ENCODE measurements at regions not wholly inside any gene's neighbourhood (a gene's known extent, or its start where the extent isn't known, plus 50 kb on each side); places are given as distances from the start of the nearest gene placed in this dataset.

GRCh38 chr6:99096170-99096569 is 148.4 kb upstream of the FBXL4 start:
- Histone ChIP-seq H3K36me3 (ENCODE audit: control insufficient read depth in 4 of 4, insufficient read depth in 4 of 4, low read length in 4 of 4) (no peaks in the 10 kb centered on the region), H3K27ac (ENCODE audit: low read depth in 1 of 2, low read length in 1 of 2) (no peak overlapping the region), H3K4me1 (ENCODE audit: control insufficient read depth in 5 of 5, insufficient read depth in 5 of 5, low read length in 5 of 5) (no peaks in the 10 kb centered on the region), H3K4me3 (no peak overlapping the region), H3K27me3 (ENCODE audit: control insufficient read depth in 3 of 3, insufficient read depth in 3 of 3, low read length in 2 of 3) (peaks cover 0 to 4% (median 0%) of the 10 kb centered on the region in 3 donors), H3K9me3 (ENCODE audit: control insufficient read depth in 4 of 4, insufficient read depth in 3 of 4, low read length in 3 of 4) (no peaks in the 10 kb centered on the region), H3K9ac (ENCODE audit: insufficient read depth in 1 of 2, low read length in 2 of 2) (no peak overlapping the region)
- TF ChIP-seq CTCF (IDR thresholded peaks at IDR 0.05; ENCODE audit: control extremely low read depth, extremely low read depth): no peak
- no peak for DNase-seq
- 72 to 79% methylated on average over 6 of the region's 6 CpGs for WGBS, 2 donors
- ATAC-seq (ENCODE audit: insufficient read depth, low FRiP score): no peak

GRCh38 chr6:99093456-99094190 is 145.9 kb upstream of the FBXL4 start:
- Histone ChIP-seq H3K4me1 (ENCODE audit: control insufficient read depth in 5 of 5, insufficient read depth in 5 of 5, low read length in 5 of 5) (no peaks in the 10 kb centered on the region), H3K36me3 (ENCODE audit: control insufficient read depth in 4 of 4, insufficient read depth in 4 of 4, low read length in 4 of 4) (no peaks in the 10 kb centered on the region), H3K27me3 (ENCODE audit: control insufficient read depth in 3 of 3, insufficient read depth in 3 of 3, low read length in 2 of 3) (peaks cover 0 to 4% (median 0%) of the 10 kb centered on the region in 3 donors), H3K9me3 (ENCODE audit: control insufficient read depth in 4 of 4, insufficient read depth in 3 of 4, low read length in 3 of 4) (no peaks in the 10 kb centered on the region), H3K27ac (ENCODE audit: low read depth in 1 of 2, low read length in 1 of 2) (no peak overlapping the region), H3K9ac (ENCODE audit: insufficient read depth in 1 of 2, low read length in 2 of 2) (no peak overlapping the region), H3K4me3 (no peak overlapping the region)
- TF ChIP-seq CTCF (IDR thresholded peaks at IDR 0.05; ENCODE audit: control extremely low read depth, extremely low read depth): no peak
- DNase-seq (no peak), ATAC-seq (ENCODE audit: insufficient read depth, low FRiP score) (no peak)
- WGBS, 2 donors: 63% methylated on average over 13 of the region's 13 CpGs

GRCh38 chr6:99092461-99092860 is 144.7 kb upstream of the FBXL4 start:
- no peak for DNase-seq
- WGBS, 2 donors: 54 to 68% methylated on average over 7 of the region's 7 CpGs
- Histone ChIP-seq H3K9ac (ENCODE audit: insufficient read depth in 1 of 2, low read length in 2 of 2) (no peak overlapping the region), H3K4me1 (ENCODE audit: control insufficient read depth in 5 of 5, insufficient read depth in 5 of 5, low read length in 5 of 5) (no peaks in the 10 kb centered on the region), H3K36me3 (ENCODE audit: control insufficient read depth in 4 of 4, insufficient read depth in 4 of 4, low read length in 4 of 4) (no peaks in the 10 kb centered on the region), H3K9me3 (ENCODE audit: control insufficient read depth in 4 of 4, insufficient read depth in 3 of 4, low read length in 3 of 4) (no peaks in the 10 kb centered on the region), H3K27ac (ENCODE audit: low read depth in 1 of 2, low read length in 1 of 2) (no peak overlapping the region), H3K27me3 (ENCODE audit: control insufficient read depth in 3 of 3, insufficient read depth in 3 of 3, low read length in 2 of 3) (peaks cover 0 to 4% (median 0%) of the 10 kb centered on the region in 3 donors), H3K4me3 (no peak overlapping the region)
- no peak for TF ChIP-seq CTCF (IDR thresholded peaks at IDR 0.05; ENCODE audit: control extremely low read depth, extremely low read depth)
- ATAC-seq (ENCODE audit: insufficient read depth, low FRiP score): no peak

GRCh38 chr6:99091985-99092384 is 144.2 kb upstream of the FBXL4 start:
- no peak overlapping the region for H3K9ac ChIP-seq (ENCODE audit: insufficient read depth in 1 of 2, low read length in 2 of 2)
- peaks cover 0 to 4% (median 0%) of the 10 kb centered on the region in 3 donors for H3K27me3 ChIP-seq (ENCODE audit: control insufficient read depth in 3 of 3, insufficient read depth in 3 of 3, low read length in 2 of 3)
- no peaks in the 10 kb centered on the region for H3K36me3 ChIP-seq (ENCODE audit: control insufficient read depth in 4 of 4, insufficient read depth in 4 of 4, low read length in 4 of 4)
- H3K4me3 ChIP-seq: no peak overlapping the region
- H3K9me3 ChIP-seq (ENCODE audit: control insufficient read depth in 4 of 4, insufficient read depth in 3 of 4, low read length in 3 of 4): no peaks in the 10 kb centered on the region
- WGBS, 2 donors: 76 to 80% methylated on average over 5 of the region's 5 CpGs
- no peak overlapping the region for H3K27ac ChIP-seq (ENCODE audit: low read depth in 1 of 2, low read length in 1 of 2)
- DNase-seq (no peak), ATAC-seq (ENCODE audit: insufficient read depth, low FRiP score) (no peak)
- no peaks in the 10 kb centered on the region for H3K4me1 ChIP-seq (ENCODE audit: control insufficient read depth in 5 of 5, insufficient read depth in 5 of 5, low read length in 5 of 5)
- TF ChIP-seq CTCF (IDR thresholded peaks at IDR 0.05; ENCODE audit: control extremely low read depth, extremely low read depth): no peak
